ENCODE measurements at regions not wholly inside any gene's neighbourhood (a gene's known extent, or its start where the extent isn't known, plus 50 kb on each side); places are given as distances from the start of the nearest gene placed in this dataset.

DNA sequence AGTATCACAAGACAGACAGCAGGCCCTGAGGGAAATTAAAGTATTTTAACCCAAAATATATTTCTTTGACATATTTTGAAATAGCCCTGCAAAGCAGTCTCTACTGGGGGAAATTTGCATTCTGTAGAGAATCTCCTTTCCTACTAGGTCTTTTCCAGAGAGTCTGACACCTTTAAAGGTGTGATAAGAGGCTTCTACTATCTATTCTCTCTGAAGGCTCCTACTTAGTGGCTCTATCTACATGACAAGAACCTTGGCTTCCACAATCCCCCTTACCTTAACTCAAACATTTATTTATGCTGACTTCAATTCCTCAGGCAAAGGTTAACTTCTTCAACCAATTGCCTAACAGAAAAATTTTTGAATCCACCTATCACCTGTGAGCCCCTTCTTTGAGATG lies 174.6 kb upstream of the GALNT5 start:
- ATAC-seq (no peak), DNase-seq (no peak)
- intact Hi-C loops (cut with DNase I): no loop called here

DNA sequence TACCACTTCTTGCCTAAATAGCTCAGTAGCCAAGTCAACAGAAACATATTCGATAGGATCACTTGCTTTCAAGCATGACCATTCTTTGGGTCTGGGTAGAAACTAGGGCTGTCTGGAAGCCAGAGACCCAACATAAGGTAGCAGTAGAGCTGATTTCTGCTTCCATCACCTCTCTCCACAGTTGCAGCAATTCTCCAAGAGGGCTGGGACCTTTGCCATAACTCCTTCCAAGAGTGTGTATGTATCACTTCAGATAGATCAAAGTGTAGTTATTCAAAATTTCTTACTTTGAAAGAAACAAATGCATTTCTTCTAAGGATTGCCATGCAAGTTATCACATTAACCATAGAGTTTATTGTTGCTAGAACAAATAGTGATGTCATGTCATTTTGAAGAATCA lies 172.0 kb upstream of the GALNT5 start:
- Histone ChIP-seq H3K4me1 (peaks cover 0 to 10% (median 0%) of the 10 kb centered on the region in 9 donors), H3K36me3 (no peaks in the 10 kb centered on the region), H3K4me3 (no peak overlapping the region), H3K27ac (no peak overlapping the region), H3K27me3 (no peaks in the 10 kb centered on the region), H3K9me3 (no peaks in the 10 kb centered on the region)
- intact Hi-C loops (cut with DNase I): no loop called here
- 88 to 89% methylated on average over 1 of the region's 1 CpG for WGBS, 2 donors
- TF ChIP-seq, protein P1, sequence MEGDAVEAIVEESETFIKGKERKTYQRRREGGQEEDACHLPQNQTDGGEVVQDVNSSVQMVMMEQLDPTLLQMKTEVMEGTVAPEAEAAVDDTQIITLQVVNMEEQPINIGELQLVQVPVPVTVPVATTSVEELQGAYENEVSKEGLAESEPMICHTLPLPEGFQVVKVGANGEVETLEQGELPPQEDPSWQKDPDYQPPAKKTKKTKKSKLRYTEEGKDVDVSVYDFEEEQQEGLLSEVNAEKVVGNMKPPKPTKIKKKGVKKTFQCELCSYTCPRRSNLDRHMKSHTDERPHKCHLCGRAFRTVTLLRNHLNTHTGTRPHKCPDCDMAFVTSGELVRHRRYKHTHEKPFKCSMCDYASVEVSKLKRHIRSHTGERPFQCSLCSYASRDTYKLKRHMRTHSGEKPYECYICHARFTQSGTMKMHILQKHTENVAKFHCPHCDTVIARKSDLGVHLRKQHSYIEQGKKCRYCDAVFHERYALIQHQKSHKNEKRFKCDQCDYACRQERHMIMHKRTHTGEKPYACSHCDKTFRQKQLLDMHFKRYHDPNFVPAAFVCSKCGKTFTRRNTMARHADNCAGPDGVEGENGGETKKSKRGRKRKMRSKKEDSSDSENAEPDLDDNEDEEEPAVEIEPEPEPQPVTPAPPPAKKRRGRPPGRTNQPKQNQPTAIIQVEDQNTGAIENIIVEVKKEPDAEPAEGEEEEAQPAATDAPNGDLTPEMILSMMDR (IDR thresholded peaks at IDR 0.05): no peak
- ATAC-seq: no peak
- DNase-seq: no peak

More for the DNA sequence above, 174.6 kb upstream of the GALNT5 start:
- Histone ChIP-seq H3K27ac (no peak overlapping the region), H3K27me3 (no peaks in the 10 kb centered on the region), H3K9me3 (no peaks in the 10 kb centered on the region), H3K4me3 (no peak overlapping the region), H3K36me3 (no peaks in the 10 kb centered on the region), H3K4me1 (peaks cover 0 to 6% (median 0%) of the 10 kb centered on the region in 9 donors)
- TF ChIP-seq, protein P1 (IDR thresholded peaks at IDR 0.05): no peak

DNA sequence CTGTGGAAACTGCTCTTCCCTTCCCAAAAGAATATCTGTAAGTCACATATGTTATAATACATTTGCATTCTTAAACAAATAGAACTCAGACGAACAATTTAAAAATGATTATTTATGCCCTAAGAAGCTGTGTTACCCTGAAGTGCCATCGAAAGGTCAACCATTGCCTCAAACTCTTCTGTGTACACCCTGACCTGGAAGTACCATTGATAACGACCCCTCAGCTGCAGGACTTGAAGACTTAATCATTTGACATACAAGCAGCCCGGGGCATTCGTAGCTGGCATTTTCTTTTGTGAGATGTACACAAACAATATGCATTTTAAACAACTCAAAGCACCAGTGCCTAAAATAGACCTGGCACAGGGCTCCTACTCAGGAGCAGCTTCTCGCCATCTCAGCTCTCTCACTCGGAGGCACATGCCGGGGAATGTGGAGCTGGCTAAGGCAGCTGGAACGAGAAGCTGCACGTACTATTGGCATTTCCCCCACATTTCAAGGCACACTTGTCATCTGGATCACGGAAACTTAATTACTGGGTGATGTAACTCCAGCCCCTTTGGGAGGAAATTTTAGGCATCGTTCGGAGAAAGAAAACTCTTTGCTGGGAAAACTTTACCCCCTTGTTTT lies 170.0 kb upstream of the GALNT5 start:
- TF ChIP-seq, protein P1 (IDR thresholded peaks at IDR 0.05): no peak
- H3K4me1 ChIP-seq: peaks cover 0 to 10% (median 0%) of the 10 kb centered on the region in 9 donors
- peak in 6 of 8 donors; percentile 49 to 94 (median 64) for ATAC-seq
- H3K27me3 ChIP-seq: no peaks in the 10 kb centered on the region
- WGBS, 2 donors: 43 to 48% methylated on average over 13 of the region's 13 CpGs
- intact Hi-C loops (cut with DNase I): no loop called here
- no peak overlapping the region for H3K27ac ChIP-seq
- H3K4me3 ChIP-seq: no peak overlapping the region
- no peaks in the 10 kb centered on the region for H3K9me3 ChIP-seq
- DNase-seq: peak; percentile 15 to 23
- H3K36me3 ChIP-seq: no peaks in the 10 kb centered on the region

DNA sequence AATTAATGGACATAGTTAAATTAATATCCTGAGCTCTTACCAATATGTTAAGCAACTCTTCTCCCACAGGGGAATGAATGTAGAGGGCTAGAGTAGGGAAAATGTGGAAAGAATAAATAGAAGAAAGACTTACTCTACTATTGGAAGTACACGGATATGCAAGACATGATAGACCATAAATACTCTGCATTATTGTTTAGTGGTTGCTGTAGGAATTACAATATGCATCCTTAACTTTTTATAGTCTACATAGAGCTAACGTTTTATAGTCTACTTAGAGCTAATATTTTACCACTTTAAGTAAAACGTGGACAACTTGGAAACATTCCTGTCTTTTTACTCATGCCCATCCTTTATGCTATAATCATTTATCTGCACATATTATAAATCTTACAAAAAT lies 163.8 kb upstream of the GALNT5 start:
- no peaks in the 10 kb centered on the region for H3K27me3 ChIP-seq
- H3K36me3 ChIP-seq: no peaks in the 10 kb centered on the region
- peaks cover 0 to 8% (median 0%) of the 10 kb centered on the region in 11 donors for H3K9me3 ChIP-seq
- WGBS, 2 donors: 49 to 66% methylated on average over 3 of the region's 3 CpGs
- H3K4me3 ChIP-seq: no peak overlapping the region
- H3K4me1 ChIP-seq: no peaks in the 10 kb centered on the region
- DNase-seq: no peak
- intact Hi-C loops (cut with DNase I): no loop called here
- H3K27ac ChIP-seq: no peak overlapping the region
- ATAC-seq: no peak
- TF ChIP-seq, protein P1 (IDR thresholded peaks at IDR 0.05): peak in 1 of 9 donors; percentile 21
